Neural crest cell (in vitro differentiated cells): ENCODE measurements at regions not wholly inside any gene's neighbourhood (a gene's known extent, or its start where the extent isn't known, plus 50 kb on each side); places are given as distances from the start of the nearest gene placed in this dataset.

Experiments
- DNase-seq: peaks from one replicate; pipeline ENCODE4 v3.0.0; 2021; ENCODE audit warnings: low read depth, mixed read lengths, low spot score
- H3K27ac Mint-ChIP-seq: one replicate; pipeline ENCODE4 v1.8.0; 2021; ENCODE audit warnings: mild to moderate bottlenecking, mixed read lengths; ENCODE audit not compliant: unreplicated experiment
- H3K27me3 Mint-ChIP-seq: 2 replicates; pipeline ENCODE4 v1.8.0; 2021; ENCODE audit warnings: low read depth, mild to moderate bottlenecking, mixed read lengths
- H3K36me3 Mint-ChIP-seq: 2 replicates; pipeline ENCODE4 v1.8.0; 2021; ENCODE audit warnings: low read depth, mild to moderate bottlenecking, mixed read lengths
- H3K4me1 Mint-ChIP-seq: 2 replicates; pipeline ENCODE4 v1.8.0; 2021; ENCODE audit warnings: mixed read lengths
- H3K4me3 Mint-ChIP-seq: one replicate; pipeline ENCODE4 v1.8.0; 2021; ENCODE audit warnings: mild to moderate bottlenecking, mixed read lengths
- H3K9me3 Mint-ChIP-seq: 2 replicates; pipeline ENCODE4 v1.8.0; 2021; ENCODE audit warnings: mixed read lengths
- TF ChIP-seq, protein P1 (sequence below): fragments of 200-600 bp; sonication (generic); conservative IDR thresholded peaks from 2 replicates; pipeline ENCODE4 v1.5.0; 2021; ENCODE audit warnings: antibody characterized with exemption, mild to moderate bottlenecking

DNA sequence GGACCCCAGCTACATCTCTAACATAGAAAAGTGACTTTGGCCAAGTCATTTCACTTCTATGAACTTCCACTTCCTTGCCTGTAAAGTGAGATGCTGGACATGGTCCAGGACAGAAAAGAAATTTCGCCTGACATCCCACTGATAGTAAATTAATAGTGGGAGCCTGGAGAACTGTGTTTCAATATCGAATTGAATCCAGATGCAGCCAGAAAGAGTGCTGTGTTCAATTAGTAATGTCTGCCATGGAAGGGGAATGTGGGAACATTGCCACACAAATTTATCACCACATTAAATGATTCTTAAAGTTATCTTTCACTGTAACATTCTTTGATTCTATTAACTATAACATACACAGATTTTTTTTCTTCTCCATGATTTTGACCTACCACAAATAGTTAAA is 255.0 kb downstream of the HACE1 start:
- TF ChIP-seq, protein P1, sequence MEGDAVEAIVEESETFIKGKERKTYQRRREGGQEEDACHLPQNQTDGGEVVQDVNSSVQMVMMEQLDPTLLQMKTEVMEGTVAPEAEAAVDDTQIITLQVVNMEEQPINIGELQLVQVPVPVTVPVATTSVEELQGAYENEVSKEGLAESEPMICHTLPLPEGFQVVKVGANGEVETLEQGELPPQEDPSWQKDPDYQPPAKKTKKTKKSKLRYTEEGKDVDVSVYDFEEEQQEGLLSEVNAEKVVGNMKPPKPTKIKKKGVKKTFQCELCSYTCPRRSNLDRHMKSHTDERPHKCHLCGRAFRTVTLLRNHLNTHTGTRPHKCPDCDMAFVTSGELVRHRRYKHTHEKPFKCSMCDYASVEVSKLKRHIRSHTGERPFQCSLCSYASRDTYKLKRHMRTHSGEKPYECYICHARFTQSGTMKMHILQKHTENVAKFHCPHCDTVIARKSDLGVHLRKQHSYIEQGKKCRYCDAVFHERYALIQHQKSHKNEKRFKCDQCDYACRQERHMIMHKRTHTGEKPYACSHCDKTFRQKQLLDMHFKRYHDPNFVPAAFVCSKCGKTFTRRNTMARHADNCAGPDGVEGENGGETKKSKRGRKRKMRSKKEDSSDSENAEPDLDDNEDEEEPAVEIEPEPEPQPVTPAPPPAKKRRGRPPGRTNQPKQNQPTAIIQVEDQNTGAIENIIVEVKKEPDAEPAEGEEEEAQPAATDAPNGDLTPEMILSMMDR = no peak
- no peaks in the 10 kb centered on the region for H3K9me3 Mint-ChIP-seq
- H3K27me3 Mint-ChIP-seq = no peaks in the 10 kb centered on the region
- H3K4me1 Mint-ChIP-seq = peaks cover 6% of the 10 kb centered on the region
- no peak overlapping the region for H3K27ac Mint-ChIP-seq
- no peak overlapping the region for H3K4me3 Mint-ChIP-seq
- no peak for DNase-seq
- no peaks in the 10 kb centered on the region for H3K36me3 Mint-ChIP-seq

GRCh38 chr6:104603108-104603745 is 256.5 kb downstream of the HACE1 start:
- Mint-ChIP-seq H3K4me3 (no peak overlapping the region), H3K27ac (no peak overlapping the region), H3K36me3 (no peaks in the 10 kb centered on the region), H3K4me1 (peaks cover 6% of the 10 kb centered on the region), H3K9me3 (no peaks in the 10 kb centered on the region), H3K27me3 (no peaks in the 10 kb centered on the region)
- TF ChIP-seq, protein P1 = no peak
- DNase-seq = no peak

DNA sequence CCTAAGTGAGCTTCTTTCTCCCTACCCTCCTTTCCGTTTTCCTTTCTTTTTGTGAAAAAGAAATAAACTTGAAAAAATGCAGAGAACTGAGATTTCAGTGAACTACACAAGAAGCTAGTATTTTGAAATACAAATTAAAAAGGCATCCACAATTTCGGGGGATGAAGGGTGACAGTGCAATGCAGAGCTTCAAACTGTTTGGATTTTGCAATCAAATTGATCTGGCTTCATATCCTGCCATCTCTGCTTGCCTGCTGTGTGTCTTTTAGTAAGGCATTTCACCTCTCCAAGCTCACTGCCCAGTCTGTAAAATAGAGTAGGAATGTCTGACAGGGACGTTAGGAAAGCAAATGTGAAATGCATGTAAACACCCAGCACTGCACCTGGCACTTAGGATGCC is 258.0 kb downstream of the HACE1 start:
- no peak for DNase-seq
- Mint-ChIP-seq H3K36me3 (no peaks in the 10 kb centered on the region), H3K4me1 (peaks cover 6% of the 10 kb centered on the region), H3K27me3 (no peaks in the 10 kb centered on the region), H3K4me3 (no peak overlapping the region), H3K27ac (no peak overlapping the region), H3K9me3 (no peaks in the 10 kb centered on the region)
- TF ChIP-seq, protein P1 = no peak

- Mint-ChIP-seq H3K27ac (no peak overlapping the region), H3K4me1 (peaks cover 2% of the 10 kb centered on the region), H3K4me3 (no peak overlapping the region), H3K36me3 (no peaks in the 10 kb centered on the region), H3K27me3 (no peaks in the 10 kb centered on the region), H3K9me3 (no peaks in the 10 kb centered on the region)
- no peak for DNase-seq
- TF ChIP-seq, protein P1 = no peak
Measured at GRCh38 chr6:104601131-104601651, 258.5 kb downstream of the HACE1 start.

DNA sequence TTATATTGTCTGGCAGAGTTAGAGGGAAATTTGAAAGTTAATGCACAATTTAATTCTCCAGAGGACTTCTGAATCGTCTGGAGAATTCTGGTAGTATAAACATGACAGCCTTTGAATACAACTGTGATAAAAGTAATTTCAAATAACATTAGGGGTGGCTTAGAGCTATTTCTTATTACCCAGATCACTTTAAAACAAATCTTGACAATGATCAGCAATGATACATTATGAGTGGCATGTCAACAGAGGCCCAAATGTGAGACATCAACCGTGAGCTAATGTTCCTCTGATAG is 259.1 kb downstream of the HACE1 start:
- Mint-ChIP-seq H3K4me3 (no peak overlapping the region), H3K27ac (no peak overlapping the region), H3K36me3 (no peaks in the 10 kb centered on the region), H3K4me1 (no peaks in the 10 kb centered on the region), H3K27me3 (no peaks in the 10 kb centered on the region), H3K9me3 (no peaks in the 10 kb centered on the region)
- TF ChIP-seq, protein P1 = no peak
- no peak for DNase-seq
